ENCODE measurements at regions not wholly inside any gene's neighbourhood (a gene's known extent, or its start where the extent isn't known, plus 50 kb on each side); places are given as distances from the start of the nearest gene placed in this dataset.

- TF ChIP-seq CTCF (optimal IDR thresholded peaks at IDR 0.05 in 1 of 3, IDR thresholded peaks at IDR 0.05 in 1 of 3, conservative IDR thresholded peaks at IDR 0.05 in 1 of 3; ENCODE audit: extremely low read depth in 1 of 3, insufficient read depth in 2 of 3, low read length in 3 of 3) (no peak), EZH2 (IDR thresholded peaks at IDR 0.05; ENCODE audit: low read length) (no peak)
These were observed 949.7 kb upstream of the NUDT12 start for GRCh38 chr5:104512063-104512825.
